ENCODE measurements at regions not wholly inside any gene's neighbourhood (a gene's known extent, or its start where the extent isn't known, plus 50 kb on each side); places are given as distances from the start of the nearest gene placed in this dataset.

DNA sequence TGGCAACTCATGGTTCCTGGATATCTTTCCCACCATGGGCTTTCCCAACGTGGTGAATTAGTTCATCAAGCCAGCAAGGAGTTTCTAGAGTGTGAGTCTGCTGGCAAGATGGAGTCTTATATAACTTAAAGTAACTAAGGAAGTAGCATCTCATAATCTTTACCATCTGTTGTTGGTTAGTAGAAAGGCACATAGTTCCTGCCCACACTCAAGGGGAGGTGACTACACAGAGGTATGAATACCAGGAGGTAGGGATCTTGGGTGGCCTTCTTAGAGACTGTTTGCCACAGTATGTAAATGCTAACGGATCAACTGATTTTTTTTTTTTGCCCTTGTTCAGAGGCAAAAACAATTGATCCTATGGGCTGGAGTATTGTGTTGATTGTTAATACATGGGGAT, 446.9 kb downstream of the ATP23 start:
- TF ChIP-seq, protein P1, sequence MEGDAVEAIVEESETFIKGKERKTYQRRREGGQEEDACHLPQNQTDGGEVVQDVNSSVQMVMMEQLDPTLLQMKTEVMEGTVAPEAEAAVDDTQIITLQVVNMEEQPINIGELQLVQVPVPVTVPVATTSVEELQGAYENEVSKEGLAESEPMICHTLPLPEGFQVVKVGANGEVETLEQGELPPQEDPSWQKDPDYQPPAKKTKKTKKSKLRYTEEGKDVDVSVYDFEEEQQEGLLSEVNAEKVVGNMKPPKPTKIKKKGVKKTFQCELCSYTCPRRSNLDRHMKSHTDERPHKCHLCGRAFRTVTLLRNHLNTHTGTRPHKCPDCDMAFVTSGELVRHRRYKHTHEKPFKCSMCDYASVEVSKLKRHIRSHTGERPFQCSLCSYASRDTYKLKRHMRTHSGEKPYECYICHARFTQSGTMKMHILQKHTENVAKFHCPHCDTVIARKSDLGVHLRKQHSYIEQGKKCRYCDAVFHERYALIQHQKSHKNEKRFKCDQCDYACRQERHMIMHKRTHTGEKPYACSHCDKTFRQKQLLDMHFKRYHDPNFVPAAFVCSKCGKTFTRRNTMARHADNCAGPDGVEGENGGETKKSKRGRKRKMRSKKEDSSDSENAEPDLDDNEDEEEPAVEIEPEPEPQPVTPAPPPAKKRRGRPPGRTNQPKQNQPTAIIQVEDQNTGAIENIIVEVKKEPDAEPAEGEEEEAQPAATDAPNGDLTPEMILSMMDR (IDR thresholded peaks at IDR 0.05) = no peak
- TF ChIP-seq ZFX (IDR thresholded peaks at IDR 0.05; ENCODE audit: borderline replicate concordance) = no peak
